Germinal center (tissue), 1 donor: ENCODE measurements at regions not wholly inside any gene's neighbourhood (a gene's known extent, or its start where the extent isn't known, plus 50 kb on each side); places are given as distances from the start of the nearest gene placed in this dataset.

ENCODE experiments used
- DNase-seq: peaks from one replicate; pipeline ENCODE4 v3.0.0; 2012; ENCODE audit warnings: mixed read lengths, low spot score

GRCh38 chr13:31441800-31442510 lies 242.2 kb downstream of the B3GLCT start:
- no peak for DNase-seq

GRCh38 chr13:31442571-31442970 lies 242.8 kb downstream of the B3GLCT start:
- no peak for DNase-seq

- no peak for DNase-seq
These were observed 244.6 kb downstream of the B3GLCT start for GRCh38 chr13:31444266-31444856.

GRCh38 chr13:31452525-31452924 lies 252.8 kb downstream of the B3GLCT start:
- DNase-seq: no peak

GRCh38 chr13:31455581-31455980 lies 255.8 kb downstream of the B3GLCT start:
- no peak for DNase-seq

- DNase-seq: no peak
These were observed 256.3 kb downstream of the B3GLCT start for GRCh38 chr13:31456056-31456455.

GRCh38 chr13:31460061-31460460 lies 260.3 kb downstream of the B3GLCT start:
- DNase-seq: no peak

- DNase-seq: no peak
These were observed 262.1 kb downstream of the B3GLCT start for GRCh38 chr13:31461923-31462322.

- DNase-seq: no peak
These were observed 263.0 kb downstream of the B3GLCT start for GRCh38 chr13:31462766-31463165.

- DNase-seq: no peak
These were observed 268.5 kb downstream of the B3GLCT start for GRCh38 chr13:31468114-31468902.

- DNase-seq: no peak
These were observed 269.6 kb downstream of the B3GLCT start for GRCh38 chr13:31469377-31469776.

- DNase-seq: no peak
These were observed 263.1 kb upstream of the RXFP2 start for GRCh38 chr13:31476266-31476665.

GRCh38 chr13:31476753-31477152 lies 262.6 kb upstream of the RXFP2 start:
- DNase-seq: no peak

GRCh38 chr13:31477961-31478360 lies 261.4 kb upstream of the RXFP2 start:
- no peak for DNase-seq

- no peak for DNase-seq
These were observed 254.1 kb upstream of the RXFP2 start for GRCh38 chr13:31485183-31485582.

- no peak for DNase-seq
These were observed 253.7 kb upstream of the RXFP2 start for GRCh38 chr13:31485651-31486051.

GRCh38 chr13:31495336-31495735 lies 244.0 kb upstream of the RXFP2 start:
- no peak for DNase-seq

- no peak for DNase-seq
These were observed 240.1 kb upstream of the RXFP2 start for GRCh38 chr13:31499274-31499673.

GRCh38 chr13:31503626-31504025 lies 235.7 kb upstream of the RXFP2 start:
- no peak for DNase-seq

- no peak for DNase-seq
These were observed 234.4 kb upstream of the RXFP2 start for GRCh38 chr13:31504918-31505317.

GRCh38 chr13:31512331-31512730 lies 227.0 kb upstream of the RXFP2 start:
- no peak for DNase-seq

- no peak for DNase-seq
These were observed 224.4 kb upstream of the RXFP2 start for GRCh38 chr13:31514932-31515331.

- DNase-seq: no peak
These were observed 223.9 kb upstream of the RXFP2 start for GRCh38 chr13:31515427-31515826.
